Ascending aorta (tissue), 2 donors: ENCODE measurements at regions not wholly inside any gene's neighbourhood (a gene's known extent, or its start where the extent isn't known, plus 50 kb on each side); places are given as distances from the start of the nearest gene placed in this dataset.
"Not testable (repeated sequence)": the region's sequence is repeated elsewhere in the genome, so short reads cannot be mapped to it uniquely, and the experiment has no call there.

Experiments used
- DNase-seq, 2 donors: peaks; one replicate each; pipeline ENCODE4 v3.0.0-alpha.2; 2019; ENCODE audit warnings: low spot score in 2 of 2
- H3K27ac ChIP-seq, 2 donors: fragments of 200-600 bp; sonication (generic); one replicate each; pipeline ENCODE4 v1.5.1; 2016 to 2017; ENCODE audit warnings: mild to moderate bottlenecking in 1 of 2
- H3K27me3 ChIP-seq: fragments of 200-600 bp; sonication (generic); one replicate; pipeline ENCODE4 v1.5.1; 2017
- H3K36me3 ChIP-seq, 2 donors: fragments of 200-600 bp; sonication (generic); one replicate each; pipeline ENCODE4 v1.5.1; 2016
- H3K4me1 ChIP-seq, 2 donors: fragments of 200-600 bp; sonication (generic); one replicate each; pipeline ENCODE4 v1.5.1; 2016 to 2017; ENCODE audit warnings: mild to moderate bottlenecking in 1 of 2
- H3K4me3 ChIP-seq, 2 donors: fragments of 200-600 bp; sonication (generic); one replicate each; pipeline ENCODE4 v1.5.1; 2016 to 2017; ENCODE audit warnings: mild to moderate bottlenecking in 1 of 2
- H3K9me3 ChIP-seq, 2 donors: fragments of 200-600 bp; sonication (generic); one replicate each; pipeline ENCODE4 v1.5.1; 2016
- intact Hi-C: fragments of 100-400 bp; cut with DNase I; formaldehyde crosslinking; loops from one replicate; pipeline ENCODE4 v1.15.1; 2023
- TF ChIP-seq, protein P1 (sequence below), 3 experiments: fragments of 200-600 bp in 2 of 3; fragments of 450-650 bp in 1 of 3; sonication (generic) in 2 of 3; IDR thresholded peaks; one replicate each; pipeline ENCODE4 v1.5.1; 2016 to 2019; ENCODE audit warnings: antibody characterized with exemption in 3 of 3, mild to moderate bottlenecking in 1 of 3, moderate library complexity in 1 of 3

DNA sequence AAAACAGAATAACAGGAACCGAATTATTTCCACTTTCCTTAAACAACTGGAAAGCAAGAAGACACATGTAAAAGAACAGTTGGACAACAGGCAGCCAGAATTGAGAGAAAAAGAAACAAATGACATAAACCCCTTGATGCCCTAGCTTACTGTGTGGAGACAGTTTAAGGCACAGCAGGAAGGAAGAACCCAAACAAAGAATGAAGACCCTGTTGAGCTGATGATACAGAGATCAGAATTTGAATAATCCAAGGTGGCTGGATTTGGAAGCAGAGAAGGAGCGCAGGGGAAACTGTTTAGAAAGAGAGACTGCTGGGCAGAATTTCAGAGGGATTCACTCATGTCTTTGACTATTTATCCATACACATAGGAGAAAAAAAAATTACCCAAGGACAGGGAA is 316.3 kb upstream of the POU5F2 start:
- DNase-seq = no peak
- peaks cover 2 to 3% of the 10 kb centered on the region in 2 donors for H3K36me3 ChIP-seq
- TF ChIP-seq, protein P1, sequence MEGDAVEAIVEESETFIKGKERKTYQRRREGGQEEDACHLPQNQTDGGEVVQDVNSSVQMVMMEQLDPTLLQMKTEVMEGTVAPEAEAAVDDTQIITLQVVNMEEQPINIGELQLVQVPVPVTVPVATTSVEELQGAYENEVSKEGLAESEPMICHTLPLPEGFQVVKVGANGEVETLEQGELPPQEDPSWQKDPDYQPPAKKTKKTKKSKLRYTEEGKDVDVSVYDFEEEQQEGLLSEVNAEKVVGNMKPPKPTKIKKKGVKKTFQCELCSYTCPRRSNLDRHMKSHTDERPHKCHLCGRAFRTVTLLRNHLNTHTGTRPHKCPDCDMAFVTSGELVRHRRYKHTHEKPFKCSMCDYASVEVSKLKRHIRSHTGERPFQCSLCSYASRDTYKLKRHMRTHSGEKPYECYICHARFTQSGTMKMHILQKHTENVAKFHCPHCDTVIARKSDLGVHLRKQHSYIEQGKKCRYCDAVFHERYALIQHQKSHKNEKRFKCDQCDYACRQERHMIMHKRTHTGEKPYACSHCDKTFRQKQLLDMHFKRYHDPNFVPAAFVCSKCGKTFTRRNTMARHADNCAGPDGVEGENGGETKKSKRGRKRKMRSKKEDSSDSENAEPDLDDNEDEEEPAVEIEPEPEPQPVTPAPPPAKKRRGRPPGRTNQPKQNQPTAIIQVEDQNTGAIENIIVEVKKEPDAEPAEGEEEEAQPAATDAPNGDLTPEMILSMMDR (IDR thresholded peaks at IDR 0.05) = no peak
- intact Hi-C loops = no loop called here
- no peaks in the 10 kb centered on the region for H3K9me3 ChIP-seq
- no peaks in the 10 kb centered on the region for H3K4me1 ChIP-seq
- no peaks in the 10 kb centered on the region for H3K27me3 ChIP-seq
- no peak overlapping the region for H3K4me3 ChIP-seq
- H3K27ac ChIP-seq = no peak overlapping the region

DNA sequence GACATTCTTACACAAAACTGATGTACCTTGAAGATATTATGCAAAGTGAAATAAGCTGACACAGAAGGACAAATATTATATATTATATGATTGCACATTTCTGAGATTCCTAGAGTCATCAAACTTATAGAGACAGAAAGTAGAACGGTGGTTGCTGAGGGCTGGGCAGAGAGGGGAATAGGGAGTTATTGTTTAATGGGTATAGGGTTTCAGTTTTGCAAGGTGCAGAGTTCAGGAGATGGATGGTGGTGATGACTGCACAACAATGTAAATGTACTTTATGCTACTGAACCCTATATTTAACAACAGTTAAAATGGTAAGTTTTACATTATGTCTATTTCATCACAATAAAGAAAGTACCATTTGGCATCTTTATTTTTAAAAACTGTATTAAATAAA is 315.8 kb upstream of the POU5F2 start:
- intact Hi-C loops = no loop called here
- no peaks in the 10 kb centered on the region for H3K9me3 ChIP-seq
- DNase-seq = no peak
- H3K4me3 ChIP-seq = no peak overlapping the region
- H3K27ac ChIP-seq = no peak overlapping the region
- H3K27me3 ChIP-seq = no peaks in the 10 kb centered on the region
- H3K36me3 ChIP-seq = peaks cover 3 to 4% of the 10 kb centered on the region in 2 donors
- no peaks in the 10 kb centered on the region for H3K4me1 ChIP-seq
- TF ChIP-seq, protein P1 (IDR thresholded peaks at IDR 0.05) = no peak

GRCh38 chr5:94049307-94049922 is 308.0 kb upstream of the POU5F2 start:
- H3K27ac ChIP-seq, intact Hi-C loops: not testable (repeated sequence)

DNA sequence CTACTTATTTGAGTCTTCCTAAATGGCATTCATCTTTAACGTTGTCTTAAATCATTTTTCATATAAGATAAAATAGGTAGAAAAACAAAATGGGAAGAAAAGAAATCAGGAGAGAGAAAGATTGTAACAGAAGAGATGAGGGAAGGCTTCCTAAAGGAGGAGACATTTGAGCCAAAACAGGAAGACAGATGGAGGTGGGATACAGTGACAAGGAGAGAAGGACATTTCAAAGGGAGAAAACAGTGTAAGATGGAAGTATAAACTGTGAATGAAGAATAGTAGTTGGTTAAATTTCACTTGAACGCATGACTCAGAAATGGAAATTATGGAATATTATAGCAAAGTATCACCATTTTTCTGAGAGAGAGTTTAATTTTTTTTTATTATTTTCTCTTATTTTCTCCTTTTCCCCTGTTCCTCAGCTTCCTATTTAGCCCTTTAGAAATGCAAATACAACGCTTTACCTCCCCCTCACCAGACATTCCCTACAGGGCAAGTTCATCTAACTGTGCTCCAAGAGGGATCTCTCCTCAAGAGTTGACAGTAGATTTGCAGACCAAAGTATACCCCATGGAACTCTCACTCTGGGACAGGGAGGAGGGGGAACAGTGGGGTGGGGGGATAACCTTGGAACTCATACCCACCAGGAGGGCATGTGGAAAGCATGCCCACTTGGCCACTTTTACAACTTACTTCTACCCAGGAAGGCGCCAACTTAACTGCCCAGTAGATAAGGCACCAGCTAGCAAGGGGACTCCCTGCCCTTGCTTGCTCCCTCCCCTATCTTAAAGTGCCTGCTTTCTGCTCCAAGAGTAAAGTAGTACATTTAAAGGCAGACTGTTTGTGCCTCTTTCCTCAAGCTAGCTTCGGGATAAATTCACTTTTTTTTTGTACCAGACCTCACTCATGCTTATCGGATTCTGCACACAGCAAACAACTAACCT is 304.7 kb upstream of the POU5F2 start:
- Histone ChIP-seq H3K4me3 (no peak overlapping the region), H3K36me3 (peaks cover 10 to 15% of the 10 kb centered on the region in 2 donors), H3K27me3 (no peaks in the 10 kb centered on the region), H3K4me1 (no peaks in the 10 kb centered on the region), H3K27ac (no peak overlapping the region), H3K9me3 (no peaks in the 10 kb centered on the region)
- no peak for DNase-seq
- intact Hi-C loops = no loop called here
- TF ChIP-seq, protein P1 (IDR thresholded peaks at IDR 0.05) = no peak

More at GRCh38 chr5:94049307-94049922, 308.0 kb upstream of the POU5F2 start:
- H3K9me3 ChIP-seq, DNase-seq, H3K4me3 ChIP-seq, H3K27me3 ChIP-seq, H3K4me1 ChIP-seq: not testable (repeated sequence)
- peaks cover 12 to 16% of the 10 kb centered on the region in 2 donors for H3K36me3 ChIP-seq

DNA sequence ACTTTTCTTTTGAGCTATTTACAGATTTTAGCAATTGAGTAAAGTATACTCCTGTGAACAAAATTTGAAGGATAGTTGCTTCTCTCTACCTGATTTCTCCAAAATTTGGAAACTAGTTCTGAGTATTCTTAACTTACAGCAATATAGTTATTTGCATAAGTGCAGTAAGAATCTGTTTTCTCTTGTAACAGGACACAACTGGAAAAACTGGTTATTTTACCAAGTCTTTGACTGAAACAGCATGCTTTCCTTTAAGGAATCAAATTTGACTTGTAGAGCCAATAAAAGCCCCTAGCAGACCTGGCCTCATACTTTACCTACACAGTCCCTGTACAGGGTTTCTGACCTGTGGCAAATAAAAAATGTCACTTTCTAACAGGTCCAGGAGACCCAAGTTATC is 301.9 kb upstream of the POU5F2 start:
- peaks cover 5 to 9% of the 10 kb centered on the region in 2 donors for H3K36me3 ChIP-seq
- no peaks in the 10 kb centered on the region for H3K4me1 ChIP-seq
- intact Hi-C loops = no loop called here
- H3K27ac ChIP-seq = no peak overlapping the region
- TF ChIP-seq, protein P1 (IDR thresholded peaks at IDR 0.05) = no peak
- H3K9me3 ChIP-seq = no peaks in the 10 kb centered on the region
- H3K27me3 ChIP-seq = no peaks in the 10 kb centered on the region
- no peak overlapping the region for H3K4me3 ChIP-seq
- DNase-seq = no peak

GRCh38 chr5:94040591-94041148 is 299.3 kb upstream of the POU5F2 start:
- peaks cover 2 to 5% of the 10 kb centered on the region in 2 donors for H3K36me3 ChIP-seq
- no peaks in the 10 kb centered on the region for H3K4me1 ChIP-seq
- H3K9me3 ChIP-seq = no peaks in the 10 kb centered on the region
- TF ChIP-seq, protein P1 (IDR thresholded peaks at IDR 0.05) = no peak
- no peak overlapping the region for H3K27ac ChIP-seq
- H3K27me3 ChIP-seq = no peaks in the 10 kb centered on the region
- intact Hi-C loops = no loop called here
- H3K4me3 ChIP-seq = no peak overlapping the region
- no peak for DNase-seq
